Adrenal gland (tissue), 9 donors: ENCODE measurements at regions not wholly inside any gene's neighbourhood (a gene's known extent, or its start where the extent isn't known, plus 50 kb on each side); places are given as distances from the start of the nearest gene placed in this dataset.

Experiments used
- DNase-seq, 7 donors: peaks; one replicate each; pipeline ENCODE4 v3.0.0-alpha.2; 2019 to 2020
- H3K27ac ChIP-seq, 5 donors: fragments of 200-600 bp; sonication (generic) in 4 of 5; 1 replicate in 3 of 5; 2 replicates in 2 of 5; pipeline versions ENCODE4 v1.5.1 to v1.8.0; 2016 to 2020; ENCODE audit warnings: mild to moderate bottlenecking in 1 of 5
- H3K27me3 ChIP-seq: fragments of 200-600 bp; 2 replicates; pipeline ENCODE4 v1.8.0; 2021
- H3K36me3 ChIP-seq, 2 donors: fragments of 200-600 bp; replicated peaks in 1 of 2; 1 replicate in 1 of 2; 2 replicates in 1 of 2; pipeline versions ENCODE4 v1.5.1 to v1.8.0; 2018 to 2022
- H3K4me1 ChIP-seq, 2 donors: fragments of 200-600 bp; replicated peaks in 1 of 2; 1 replicate in 1 of 2; 2 replicates in 1 of 2; pipeline versions ENCODE4 v1.5.1 to v1.8.0; 2018 to 2021
- H3K4me3 ChIP-seq, 4 donors: fragments of 200-600 bp; sonication (generic) in 3 of 4; one replicate each; pipeline ENCODE4 v1.5.1; 2016 to 2018
- H3K9me3 ChIP-seq, 3 donors: fragments of 200-600 bp; sonication (generic) in 1 of 3; replicated peaks in 1 of 3; 1 replicate in 2 of 3; 2 replicates in 1 of 3; pipeline versions ENCODE4 v1.5.1 to v1.8.0; 2016 to 2021
- POLR2A ChIP-seq, 2 donors: fragments of 450-650 bp; IDR thresholded peaks; one replicate each; pipeline ENCODE4 v1.6.1; 2017; ENCODE audit warnings: antibody characterized with exemption in 2 of 2, mild to moderate bottlenecking in 2 of 2, moderate library complexity in 1 of 2
- WGBS, 4 donors: extraction: QIAGEN DNeasy Blood & Tissue Kit in 2 of 4; methylation state at CpG; one replicate each; pipeline versions ENCODE4 v1.1.5 to v1.1.7; 2013 to 2017; 5-methylcytosine and 5-hydroxymethylcytosine counted together
- intact Hi-C, 2 donors: fragments of 100-400 bp; cut with DNase I; formaldehyde crosslinking; loops; one replicate each; pipeline versions ENCODE4 v1.14.1 to v1.15.0; 2022 to 2023
- TF ChIP-seq, protein P1 (sequence below), 6 experiments: fragments of 450-650 bp in 4 of 6; fragments of 200-600 bp in 2 of 6; sonication (generic) in 1 of 6; IDR thresholded peaks; 1 replicate in 5 of 6; 2 replicates in 1 of 6; pipeline versions ENCODE4 v1.5.1 to v1.8.0; 2016 to 2021; ENCODE audit warnings: antibody characterized with exemption in 6 of 6, mild to moderate bottlenecking in 2 of 6, moderate library complexity in 1 of 6
- donor health status: healthy with polysubstance abuse.
- donor health status: Bipolar disorder and iron deficiency.
- donor health status: DM: yes; HTN: yes; CAD: no.
- donor health status: DM: no; HTN: no; CAD: no.
- donor health status: DM: no; HTN: no; CAD: no.

DNA sequence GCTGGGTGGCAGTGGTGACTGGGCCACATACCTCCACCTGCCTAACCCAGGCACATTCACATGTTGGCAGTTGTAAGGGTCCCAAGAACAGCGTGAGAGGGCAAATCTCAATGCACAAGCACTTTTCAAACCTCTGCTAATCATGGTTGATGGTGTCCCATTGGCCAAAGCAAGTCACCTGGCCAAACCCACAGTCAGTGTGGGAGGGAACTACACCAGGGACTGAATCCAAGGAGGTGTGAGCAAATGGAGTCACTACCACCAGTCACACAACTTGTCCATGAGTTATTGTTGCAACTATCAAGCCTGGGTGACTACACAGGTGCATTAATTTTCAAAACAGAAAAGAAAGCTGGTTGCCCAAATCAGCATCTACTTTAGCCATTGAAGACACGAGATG, 260.1 kb downstream of the BCOR start:
- TF ChIP-seq, protein P1, sequence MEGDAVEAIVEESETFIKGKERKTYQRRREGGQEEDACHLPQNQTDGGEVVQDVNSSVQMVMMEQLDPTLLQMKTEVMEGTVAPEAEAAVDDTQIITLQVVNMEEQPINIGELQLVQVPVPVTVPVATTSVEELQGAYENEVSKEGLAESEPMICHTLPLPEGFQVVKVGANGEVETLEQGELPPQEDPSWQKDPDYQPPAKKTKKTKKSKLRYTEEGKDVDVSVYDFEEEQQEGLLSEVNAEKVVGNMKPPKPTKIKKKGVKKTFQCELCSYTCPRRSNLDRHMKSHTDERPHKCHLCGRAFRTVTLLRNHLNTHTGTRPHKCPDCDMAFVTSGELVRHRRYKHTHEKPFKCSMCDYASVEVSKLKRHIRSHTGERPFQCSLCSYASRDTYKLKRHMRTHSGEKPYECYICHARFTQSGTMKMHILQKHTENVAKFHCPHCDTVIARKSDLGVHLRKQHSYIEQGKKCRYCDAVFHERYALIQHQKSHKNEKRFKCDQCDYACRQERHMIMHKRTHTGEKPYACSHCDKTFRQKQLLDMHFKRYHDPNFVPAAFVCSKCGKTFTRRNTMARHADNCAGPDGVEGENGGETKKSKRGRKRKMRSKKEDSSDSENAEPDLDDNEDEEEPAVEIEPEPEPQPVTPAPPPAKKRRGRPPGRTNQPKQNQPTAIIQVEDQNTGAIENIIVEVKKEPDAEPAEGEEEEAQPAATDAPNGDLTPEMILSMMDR (IDR thresholded peaks at IDR 0.05) = no peak
- TF ChIP-seq POLR2A (IDR thresholded peaks at IDR 0.05) = no peak
- no peak for DNase-seq
- no peaks in the 10 kb centered on the region for H3K36me3 ChIP-seq
- H3K27ac ChIP-seq = no peak overlapping the region
- H3K4me1 ChIP-seq = no peaks in the 10 kb centered on the region
- no peak overlapping the region for H3K4me3 ChIP-seq
- WGBS, 4 donors = 85 to 100% (median 92%) methylated on average over 1 to 2 of the region's 2 CpGs
- H3K9me3 ChIP-seq = no peaks in the 10 kb centered on the region
- H3K27me3 ChIP-seq = peaks cover 7% of the 10 kb centered on the region
- intact Hi-C loops = no loop called here

DNA sequence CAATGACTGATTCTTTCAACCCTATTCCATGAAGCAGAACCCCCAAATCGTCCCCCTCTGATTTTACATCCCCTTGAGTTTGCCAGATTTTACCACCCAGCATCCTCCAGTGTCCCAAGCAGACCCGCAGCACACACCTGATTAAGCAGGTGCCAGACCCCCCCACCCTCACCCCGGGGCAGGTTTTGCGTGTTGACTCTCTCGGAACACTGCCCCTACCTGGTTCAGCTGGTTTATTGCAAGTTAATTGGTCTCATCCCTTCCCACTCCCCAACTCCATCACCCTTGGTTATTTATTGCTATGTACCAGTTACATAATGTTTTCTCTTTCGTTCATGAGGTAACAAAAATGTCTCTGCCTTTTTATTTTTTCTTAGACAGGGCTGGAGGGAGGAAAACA, 258.4 kb downstream of the BCOR start:
- H3K4me1 ChIP-seq = no peaks in the 10 kb centered on the region
- TF ChIP-seq, protein P1 (IDR thresholded peaks at IDR 0.05) = no peak
- TF ChIP-seq POLR2A (IDR thresholded peaks at IDR 0.05) = no peak
- H3K9me3 ChIP-seq = no peaks in the 10 kb centered on the region
- peaks cover 7% of the 10 kb centered on the region for H3K27me3 ChIP-seq
- H3K4me3 ChIP-seq = no peak overlapping the region
- no peaks in the 10 kb centered on the region for H3K36me3 ChIP-seq
- H3K27ac ChIP-seq = no peak overlapping the region
- intact Hi-C loops = no loop called here
- DNase-seq = no peak
- WGBS, 4 donors = 45 to 80% (median 68%) methylated on average over 6 of the region's 6 CpGs

DNA sequence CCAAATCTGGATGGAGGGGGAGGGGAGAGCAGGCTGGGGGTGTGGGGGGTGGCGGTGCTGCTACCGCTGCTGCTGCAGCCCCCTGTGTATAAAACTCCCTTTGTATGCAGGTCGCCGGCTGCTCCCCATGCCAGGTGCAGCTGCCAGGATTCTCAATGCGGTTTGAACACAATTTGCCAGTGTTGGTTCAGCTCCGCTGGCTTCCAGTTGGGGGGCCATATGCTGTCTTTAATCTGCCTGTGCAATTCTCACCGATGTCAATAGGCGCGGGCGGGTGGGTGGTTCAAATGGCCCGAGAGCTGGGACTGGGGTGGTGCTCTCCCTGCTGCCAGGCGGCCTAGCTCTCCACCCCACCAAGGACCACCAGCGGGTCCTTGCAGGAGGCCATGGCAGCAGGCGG, 257.6 kb downstream of the BCOR start:
- H3K36me3 ChIP-seq = no peaks in the 10 kb centered on the region
- no peak overlapping the region for H3K27ac ChIP-seq
- H3K4me1 ChIP-seq = no peaks in the 10 kb centered on the region
- TF ChIP-seq, protein P1 (IDR thresholded peaks at IDR 0.05) = no peak
- TF ChIP-seq POLR2A (IDR thresholded peaks at IDR 0.05) = no peak
- H3K4me3 ChIP-seq = no peak overlapping the region
- intact Hi-C loops = loop anchor here in 1 of 2 donors (10.0 kb wide), 1 partner anchor 165 kb away; no protein-coding TSS in a partner anchor
- 84 to 94% (median 91%) methylated on average over 7 to 14 of the region's 14 CpGs for WGBS, 4 donors
- H3K9me3 ChIP-seq = no peaks in the 10 kb centered on the region
- DNase-seq = no peak
- peaks cover 4% of the 10 kb centered on the region for H3K27me3 ChIP-seq

DNA sequence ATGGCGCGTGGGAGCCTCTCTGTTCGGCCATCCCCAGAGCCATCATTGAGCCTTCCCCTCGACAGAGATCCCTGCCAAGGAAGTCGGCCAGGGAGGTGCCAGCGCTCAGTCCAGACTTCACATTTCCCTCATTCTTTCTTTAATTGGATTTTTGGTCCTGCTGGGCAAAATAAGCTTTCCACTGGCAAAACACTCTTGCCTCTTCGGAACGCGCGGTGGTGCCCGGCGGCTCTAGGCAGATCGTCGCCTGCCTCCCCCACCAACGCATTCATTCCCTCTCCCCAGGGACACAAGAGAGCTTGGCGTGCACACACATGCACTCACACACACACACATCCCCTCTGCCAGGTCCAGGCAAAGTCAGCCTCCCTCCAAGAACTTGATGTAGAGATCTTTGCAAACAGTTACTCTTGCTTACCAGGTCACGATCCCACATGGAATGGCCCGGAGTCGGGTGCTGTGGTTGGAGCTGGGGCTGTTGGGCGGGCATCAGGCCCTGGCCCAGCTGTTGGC, 257.1 kb downstream of the BCOR start:
- no peaks in the 10 kb centered on the region for H3K36me3 ChIP-seq
- intact Hi-C loops = loop anchor here in 1 of 2 donors (10.0 kb wide), 1 partner anchor 164 kb away; no protein-coding TSS in a partner anchor
- TF ChIP-seq, protein P1 (IDR thresholded peaks at IDR 0.05) = no peak
- TF ChIP-seq POLR2A (IDR thresholded peaks at IDR 0.05) = no peak
- no peaks in the 10 kb centered on the region for H3K4me1 ChIP-seq
- H3K27ac ChIP-seq = no peak overlapping the region
- H3K9me3 ChIP-seq = no peaks in the 10 kb centered on the region
- H3K4me3 ChIP-seq = no peak overlapping the region
- WGBS, 4 donors = 82 to 94% (median 86%) methylated on average over 18 to 20 of the region's 20 CpGs
- H3K27me3 ChIP-seq = peaks cover 4% of the 10 kb centered on the region
- DNase-seq = no peak
